ENCODE measurements at regions not wholly inside any gene's neighbourhood (a gene's known extent, or its start where the extent isn't known, plus 50 kb on each side); places are given as distances from the start of the nearest gene placed in this dataset.

- no peak overlapping the region for H3K27ac ChIP-seq (ENCODE audit: low read depth, low read length)
- H3K79me2 ChIP-seq (ENCODE audit: control insufficient read depth, insufficient read depth, low read length, unreplicated experiment) = no peaks in the 10 kb centered on the region
- peaks cover 4% of the 10 kb centered on the region for H3K4me1 ChIP-seq (ENCODE audit: control insufficient read depth, insufficient read depth, low read length, unreplicated experiment)
- H2AFZ ChIP-seq (ENCODE audit: low read length, unreplicated experiment) = no peak overlapping the region
- no peaks in the 10 kb centered on the region for H3K27me3 ChIP-seq (ENCODE audit: insufficient read depth, low read length)
- no peak overlapping the region for H3K4me3 ChIP-seq (ENCODE audit: low read depth, low read length)
- no peaks in the 10 kb centered on the region for H3K36me3 ChIP-seq (ENCODE audit: insufficient read depth, low read length)
Measured at GRCh38 chr15:62809115-62809967, 233.2 kb upstream of the TPM1 start.

DNA sequence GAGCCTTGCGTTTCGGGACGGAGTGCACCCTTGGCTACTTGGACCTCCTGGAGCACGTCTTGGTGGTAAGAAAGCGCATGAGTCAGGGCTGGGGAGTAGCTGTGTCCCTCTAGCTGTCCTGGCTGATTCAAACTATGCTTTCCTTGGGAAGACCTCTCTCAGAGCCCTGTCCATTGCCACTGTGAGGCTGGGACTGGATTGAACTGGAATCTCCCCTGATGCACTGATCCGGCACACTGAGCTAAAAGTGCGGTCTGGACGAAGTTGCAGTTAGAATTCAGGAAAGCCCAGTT, 232.6 kb upstream of the TPM1 start:
- Histone ChIP-seq H2AFZ (ENCODE audit: low read length, unreplicated experiment) (no peak overlapping the region), H3K4me3 (ENCODE audit: low read depth, low read length) (no peak overlapping the region), H3K36me3 (ENCODE audit: insufficient read depth, low read length) (no peaks in the 10 kb centered on the region), H3K4me1 (ENCODE audit: control insufficient read depth, insufficient read depth, low read length, unreplicated experiment) (peaks cover 4% of the 10 kb centered on the region), H3K27ac (ENCODE audit: low read depth, low read length) (no peak overlapping the region), H3K79me2 (ENCODE audit: control insufficient read depth, insufficient read depth, low read length, unreplicated experiment) (no peaks in the 10 kb centered on the region), H3K27me3 (ENCODE audit: insufficient read depth, low read length) (no peaks in the 10 kb centered on the region)

- Histone ChIP-seq H3K4me3 (ENCODE audit: low read depth, low read length) (no peak overlapping the region), H3K36me3 (ENCODE audit: insufficient read depth, low read length) (no peaks in the 10 kb centered on the region), H3K27me3 (ENCODE audit: insufficient read depth, low read length) (no peaks in the 10 kb centered on the region), H3K4me1 (ENCODE audit: control insufficient read depth, insufficient read depth, low read length, unreplicated experiment) (peaks cover 4% of the 10 kb centered on the region), H3K79me2 (ENCODE audit: control insufficient read depth, insufficient read depth, low read length, unreplicated experiment) (no peaks in the 10 kb centered on the region), H3K27ac (ENCODE audit: low read depth, low read length) (no peak overlapping the region), H2AFZ (ENCODE audit: low read length, unreplicated experiment) (no peak overlapping the region)
Measured at GRCh38 chr15:62812515-62812835, 230.1 kb upstream of the TPM1 start.

DNA sequence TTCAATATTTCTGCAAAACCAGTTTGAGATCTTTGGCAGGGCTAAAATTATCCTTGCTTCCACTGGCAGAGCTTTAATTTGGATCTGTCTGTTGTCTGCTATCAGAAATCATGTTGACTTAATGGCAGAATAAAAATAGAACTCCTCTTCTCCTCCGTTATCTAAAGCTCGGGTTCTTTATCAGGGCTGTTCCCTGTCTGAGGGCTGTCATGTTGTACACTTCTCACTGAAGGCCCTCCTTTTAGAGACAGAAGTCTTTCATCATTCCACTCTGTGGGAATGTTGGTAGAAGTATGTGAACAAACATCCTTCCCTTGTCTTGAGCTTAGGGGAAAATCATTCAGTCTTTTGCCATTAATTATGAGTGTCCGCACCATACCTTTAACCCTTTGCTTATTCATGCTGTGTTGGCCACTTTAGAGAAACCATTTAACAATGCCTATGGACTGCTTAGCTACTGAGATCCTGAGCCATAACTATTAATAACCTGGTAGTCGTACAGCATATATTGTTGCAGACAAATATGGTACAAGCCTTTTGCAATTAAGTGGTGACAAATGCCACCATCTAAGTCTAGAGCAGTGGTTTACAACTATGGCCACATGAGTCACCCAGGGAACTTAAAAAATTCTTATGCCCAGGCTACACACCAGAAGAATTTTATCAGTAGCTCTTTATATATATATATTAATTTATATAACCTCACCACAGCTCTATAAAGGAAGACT, 226.0 kb upstream of the TPM1 start:
- no peaks in the 10 kb centered on the region for H3K79me2 ChIP-seq (ENCODE audit: control insufficient read depth, insufficient read depth, low read length, unreplicated experiment)
- no peaks in the 10 kb centered on the region for H3K36me3 ChIP-seq (ENCODE audit: insufficient read depth, low read length)
- H3K4me1 ChIP-seq (ENCODE audit: control insufficient read depth, insufficient read depth, low read length, unreplicated experiment) = no peaks in the 10 kb centered on the region
- H3K4me3 ChIP-seq (ENCODE audit: low read depth, low read length) = no peak overlapping the region
- H2AFZ ChIP-seq (ENCODE audit: low read length, unreplicated experiment) = no peak overlapping the region
- H3K27me3 ChIP-seq (ENCODE audit: insufficient read depth, low read length) = no peaks in the 10 kb centered on the region
- H3K27ac ChIP-seq (ENCODE audit: low read depth, low read length) = no peak overlapping the region

GRCh38 chr15:62818691-62819090, 223.9 kb upstream of the TPM1 start:
- H3K27ac ChIP-seq (ENCODE audit: low read depth, low read length) = no peak overlapping the region
- no peak overlapping the region for H2AFZ ChIP-seq (ENCODE audit: low read length, unreplicated experiment)
- H3K4me1 ChIP-seq (ENCODE audit: control insufficient read depth, insufficient read depth, low read length, unreplicated experiment) = peaks cover 2% of the 10 kb centered on the region
- H3K36me3 ChIP-seq (ENCODE audit: insufficient read depth, low read length) = no peaks in the 10 kb centered on the region
- H3K79me2 ChIP-seq (ENCODE audit: control insufficient read depth, insufficient read depth, low read length, unreplicated experiment) = no peaks in the 10 kb centered on the region
- H3K27me3 ChIP-seq (ENCODE audit: insufficient read depth, low read length) = no peaks in the 10 kb centered on the region
- H3K4me3 ChIP-seq (ENCODE audit: low read depth, low read length) = no peak overlapping the region

DNA sequence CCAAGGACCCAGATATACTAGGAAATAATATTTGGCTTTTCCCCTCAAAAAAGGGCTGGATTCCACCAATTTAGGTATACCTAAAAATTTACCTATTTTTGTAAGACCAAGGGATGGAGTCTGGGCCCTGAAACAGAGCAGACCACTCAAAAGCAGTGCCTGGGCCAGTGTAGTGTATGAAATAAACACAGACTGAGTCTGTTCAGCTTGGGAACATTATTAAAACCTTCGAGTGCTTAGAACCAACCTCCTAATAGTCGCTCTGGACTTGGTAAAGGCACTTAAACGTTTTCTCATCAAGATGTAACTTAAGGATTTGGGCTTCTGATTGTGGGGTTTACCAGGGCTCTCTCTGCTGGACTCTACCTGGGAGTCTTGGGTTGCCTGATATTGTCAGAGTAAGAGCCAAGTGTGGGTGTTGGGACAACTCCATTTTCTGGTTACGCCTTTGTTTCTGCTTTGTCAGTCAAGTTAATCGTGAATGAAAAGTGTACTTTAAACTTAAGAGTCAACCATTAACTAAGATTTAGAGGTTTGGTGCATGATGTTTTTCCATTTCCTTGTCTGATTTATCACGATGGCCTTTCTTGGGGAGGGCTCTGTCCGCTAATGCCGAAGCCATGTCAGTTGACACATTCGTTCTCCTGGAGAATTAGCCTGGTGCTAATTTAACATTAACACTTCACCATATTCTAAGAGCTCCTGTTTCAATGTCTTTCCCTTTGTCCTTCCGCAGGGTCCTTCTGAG, 221.0 kb upstream of the TPM1 start:
- H3K27ac ChIP-seq (ENCODE audit: low read depth, low read length) = no peak overlapping the region
- H3K4me3 ChIP-seq (ENCODE audit: low read depth, low read length) = no peak overlapping the region
- H3K79me2 ChIP-seq (ENCODE audit: control insufficient read depth, insufficient read depth, low read length, unreplicated experiment) = no peaks in the 10 kb centered on the region
- no peak overlapping the region for H2AFZ ChIP-seq (ENCODE audit: low read length, unreplicated experiment)
- H3K27me3 ChIP-seq (ENCODE audit: insufficient read depth, low read length) = no peaks in the 10 kb centered on the region
- H3K4me1 ChIP-seq (ENCODE audit: control insufficient read depth, insufficient read depth, low read length, unreplicated experiment) = peaks cover 17% of the 10 kb centered on the region
- H3K36me3 ChIP-seq (ENCODE audit: insufficient read depth, low read length) = no peaks in the 10 kb centered on the region

GRCh38 chr15:62822228-62822627, 220.3 kb upstream of the TPM1 start:
- Histone ChIP-seq H3K79me2 (ENCODE audit: control insufficient read depth, insufficient read depth, low read length, unreplicated experiment) (no peaks in the 10 kb centered on the region), H3K27ac (ENCODE audit: low read depth, low read length) (no peak overlapping the region), H2AFZ (ENCODE audit: low read length, unreplicated experiment) (no peak overlapping the region), H3K36me3 (ENCODE audit: insufficient read depth, low read length) (no peaks in the 10 kb centered on the region), H3K27me3 (ENCODE audit: insufficient read depth, low read length) (no peaks in the 10 kb centered on the region), H3K4me1 (ENCODE audit: control insufficient read depth, insufficient read depth, low read length, unreplicated experiment) (peaks cover 17% of the 10 kb centered on the region), H3K4me3 (ENCODE audit: low read depth, low read length) (no peak overlapping the region)

DNA sequence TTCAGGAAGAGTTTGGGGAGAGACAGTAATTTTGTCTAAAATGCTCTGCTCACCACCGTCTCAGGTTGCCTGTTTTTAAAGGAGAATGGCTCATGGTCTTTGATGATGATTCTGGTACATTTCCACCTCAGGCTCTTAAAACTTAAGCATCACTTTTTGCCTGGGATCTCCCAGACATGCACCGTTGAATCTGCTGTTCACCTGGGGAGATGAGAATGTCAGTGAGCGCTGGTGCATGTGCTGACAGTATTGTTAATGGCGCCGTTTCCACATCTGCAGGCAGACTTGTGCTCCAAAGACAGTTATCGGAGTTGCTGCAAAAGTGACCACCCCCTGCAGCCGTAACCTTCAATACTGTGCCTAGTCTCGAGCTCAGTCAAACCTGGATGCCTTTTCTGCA, 219.0 kb upstream of the TPM1 start:
- Histone ChIP-seq H3K27ac (ENCODE audit: low read depth, low read length) (no peak overlapping the region), H3K4me1 (ENCODE audit: control insufficient read depth, insufficient read depth, low read length, unreplicated experiment) (peaks cover 17% of the 10 kb centered on the region), H3K27me3 (ENCODE audit: insufficient read depth, low read length) (no peaks in the 10 kb centered on the region), H2AFZ (ENCODE audit: low read length, unreplicated experiment) (no peak overlapping the region), H3K4me3 (ENCODE audit: low read depth, low read length) (no peak overlapping the region), H3K36me3 (ENCODE audit: insufficient read depth, low read length) (no peaks in the 10 kb centered on the region), H3K79me2 (ENCODE audit: control insufficient read depth, insufficient read depth, low read length, unreplicated experiment) (no peaks in the 10 kb centered on the region)

GRCh38 chr15:62824111-62825015, 218.2 kb upstream of the TPM1 start:
- H3K4me3 ChIP-seq (ENCODE audit: low read depth, low read length) = 0 out of 2 replicates have a peak overlapping the region, but pooled peaks have one; percentile 3
- no peaks in the 10 kb centered on the region for H3K79me2 ChIP-seq (ENCODE audit: control insufficient read depth, insufficient read depth, low read length, unreplicated experiment)
- no peaks in the 10 kb centered on the region for H3K27me3 ChIP-seq (ENCODE audit: insufficient read depth, low read length)
- peak overlapping the region; percentile 64 for H3K27ac ChIP-seq (ENCODE audit: low read depth, low read length)
- peak overlapping the region; percentile 10 for H2AFZ ChIP-seq (ENCODE audit: low read length, unreplicated experiment)
- no peaks in the 10 kb centered on the region for H3K36me3 ChIP-seq (ENCODE audit: insufficient read depth, low read length)
- H3K4me1 ChIP-seq (ENCODE audit: control insufficient read depth, insufficient read depth, low read length, unreplicated experiment) = peaks cover 17% of the 10 kb centered on the region

DNA sequence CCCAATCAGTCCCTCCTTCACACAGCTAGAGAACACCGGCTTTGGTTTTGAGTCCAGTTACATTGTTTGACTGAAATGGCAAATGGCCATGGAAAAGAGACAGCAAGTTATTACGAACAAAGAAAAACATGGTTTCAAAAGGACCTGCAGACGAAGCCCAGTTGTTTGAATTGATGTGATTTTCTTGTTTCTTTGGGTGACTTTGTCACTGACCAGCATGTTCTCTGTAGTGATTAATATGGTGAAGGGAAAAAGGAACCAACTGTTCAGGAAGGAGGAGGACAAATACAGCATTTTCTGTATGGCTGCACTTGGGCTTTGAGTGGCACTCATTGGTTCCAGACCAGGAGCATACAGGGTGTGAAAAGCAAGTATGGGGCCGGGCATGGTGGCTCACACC, 217.4 kb upstream of the TPM1 start:
- Histone ChIP-seq H3K4me3 (ENCODE audit: low read depth, low read length) (no peak overlapping the region), H3K36me3 (ENCODE audit: insufficient read depth, low read length) (no peaks in the 10 kb centered on the region), H3K27ac (ENCODE audit: low read depth, low read length) (no peak overlapping the region), H3K4me1 (ENCODE audit: control insufficient read depth, insufficient read depth, low read length, unreplicated experiment) (peaks cover 17% of the 10 kb centered on the region), H2AFZ (ENCODE audit: low read length, unreplicated experiment) (no peak overlapping the region), H3K27me3 (ENCODE audit: insufficient read depth, low read length) (no peaks in the 10 kb centered on the region), H3K79me2 (ENCODE audit: control insufficient read depth, insufficient read depth, low read length, unreplicated experiment) (no peaks in the 10 kb centered on the region)
